ENCODE measurements at regions not wholly inside any gene's neighbourhood (a gene's known extent, or its start where the extent isn't known, plus 50 kb on each side); places are given as distances from the start of the nearest gene placed in this dataset.

- no peak for DNase-seq (ENCODE audit: low read depth in 2 of 2)
These were observed 207.2 kb upstream of the GBE1 start for GRCh38 chr3:81968658-81969057.

DNA sequence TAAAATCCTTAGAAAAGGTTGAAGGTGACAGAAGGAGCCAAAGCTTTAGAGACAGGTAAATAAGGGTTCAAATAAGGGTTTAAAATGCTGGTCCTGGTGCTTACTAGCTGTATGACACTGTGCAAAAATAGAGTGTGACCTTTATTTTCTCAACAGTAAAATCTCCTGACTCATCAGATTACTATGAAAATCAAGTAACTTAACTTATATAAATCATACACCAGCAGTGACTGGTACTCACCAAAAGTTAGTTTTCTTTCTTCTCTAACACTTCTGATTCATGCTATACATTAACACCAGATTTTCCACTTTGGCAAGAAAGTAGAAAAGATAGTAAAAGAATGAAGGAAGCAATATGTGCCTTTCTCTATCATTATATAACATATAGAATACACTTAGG is 205.9 kb upstream of the GBE1 start:
- DNase-seq (ENCODE audit: low read depth in 2 of 2): no peak

DNA sequence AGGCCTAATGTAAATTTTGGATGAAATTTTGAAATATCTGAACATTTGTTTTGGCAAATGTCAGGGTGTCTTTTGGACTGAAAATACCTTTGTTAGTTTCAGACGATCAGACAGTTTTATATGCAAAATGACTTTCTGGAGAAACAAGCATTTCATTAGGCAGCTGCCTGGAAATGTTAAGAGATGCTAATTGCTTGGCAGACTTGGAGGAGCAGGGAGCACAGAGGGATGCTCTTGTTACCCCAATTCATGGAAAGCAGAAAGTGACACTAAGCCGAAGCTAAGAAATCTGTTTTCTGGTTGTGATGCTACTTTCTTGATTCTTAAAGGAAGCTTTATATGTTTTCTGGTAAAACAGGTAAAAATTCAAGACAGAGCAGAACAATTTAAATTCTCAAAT is 204.3 kb upstream of the GBE1 start:
- no peak for DNase-seq (ENCODE audit: low read depth in 2 of 2)

DNA sequence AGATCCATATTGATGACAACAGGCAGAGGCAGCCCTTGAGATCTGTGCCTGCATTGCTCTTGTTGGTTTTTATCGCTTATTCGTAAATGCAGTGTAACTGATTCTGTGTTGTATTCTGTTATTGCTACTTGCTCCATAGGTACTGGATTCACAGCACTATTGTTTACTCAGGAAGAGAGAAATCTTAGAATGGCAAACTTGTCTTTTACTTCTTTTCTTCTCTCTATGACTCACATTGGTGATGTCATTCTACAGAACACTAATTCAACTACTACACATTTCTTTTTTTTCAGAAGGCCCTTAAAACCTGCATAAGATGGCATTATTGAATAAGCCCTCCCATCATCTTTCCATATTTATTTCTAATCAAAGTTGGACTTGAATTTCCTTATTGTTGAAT is 201.0 kb upstream of the GBE1 start:
- no peak for DNase-seq (ENCODE audit: low read depth in 2 of 2)

DNA sequence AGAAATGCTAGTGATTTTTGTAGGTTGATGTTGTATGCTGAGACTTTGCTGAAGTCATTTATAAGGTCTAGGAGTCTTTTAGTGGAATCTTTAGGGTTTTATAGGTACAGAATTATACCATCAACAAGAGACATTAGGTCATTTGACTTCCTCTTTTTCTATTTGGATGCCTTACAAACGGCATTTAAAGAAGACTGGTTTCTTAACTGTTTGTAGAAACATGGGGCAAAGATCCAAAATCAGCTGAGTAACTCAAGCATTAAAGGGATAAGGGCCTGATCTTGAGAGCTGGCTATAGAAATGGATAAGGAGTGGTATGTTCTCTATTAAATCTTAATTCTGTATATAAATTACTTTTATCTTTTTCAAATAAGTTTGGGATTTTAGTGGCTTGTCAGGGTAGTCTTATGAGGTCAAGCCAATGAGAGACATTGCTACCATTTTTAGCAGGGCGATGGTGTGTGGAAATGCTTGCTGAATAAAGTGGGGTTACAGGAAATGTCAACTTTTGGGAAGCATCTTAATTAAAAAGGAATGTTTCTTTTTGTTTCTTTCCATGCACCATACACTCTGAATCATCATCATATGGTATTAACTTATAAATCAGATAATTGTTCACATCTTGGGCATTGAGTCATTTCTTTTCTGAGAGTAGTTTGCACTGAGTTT is 197.7 kb upstream of the GBE1 start:
- DNase-seq (ENCODE audit: low read depth in 2 of 2): no peak

GRCh38 chr3:81955878-81956277 is 194.4 kb upstream of the GBE1 start:
- no peak for DNase-seq (ENCODE audit: low read depth in 2 of 2)

DNA sequence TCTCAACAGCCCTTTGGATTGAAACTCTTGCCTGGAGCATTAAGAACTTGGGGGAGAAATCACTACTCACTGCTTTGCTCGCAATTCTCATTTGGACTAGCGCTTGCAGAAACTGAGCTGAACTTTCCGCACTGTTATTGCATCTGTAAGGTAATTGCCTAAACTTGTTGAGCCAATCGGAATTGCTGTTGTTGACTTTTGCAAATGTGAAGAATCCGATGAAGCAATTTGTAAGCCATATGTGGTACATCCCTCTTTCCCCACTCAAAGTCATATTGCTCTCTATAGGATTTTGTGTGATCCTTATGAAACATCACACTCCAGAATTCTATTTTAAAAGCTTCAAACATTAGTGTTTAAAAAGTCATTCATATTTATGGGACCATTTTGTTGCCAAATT is 191.7 kb upstream of the GBE1 start:
- DNase-seq (ENCODE audit: low read depth in 2 of 2): no peak

DNA sequence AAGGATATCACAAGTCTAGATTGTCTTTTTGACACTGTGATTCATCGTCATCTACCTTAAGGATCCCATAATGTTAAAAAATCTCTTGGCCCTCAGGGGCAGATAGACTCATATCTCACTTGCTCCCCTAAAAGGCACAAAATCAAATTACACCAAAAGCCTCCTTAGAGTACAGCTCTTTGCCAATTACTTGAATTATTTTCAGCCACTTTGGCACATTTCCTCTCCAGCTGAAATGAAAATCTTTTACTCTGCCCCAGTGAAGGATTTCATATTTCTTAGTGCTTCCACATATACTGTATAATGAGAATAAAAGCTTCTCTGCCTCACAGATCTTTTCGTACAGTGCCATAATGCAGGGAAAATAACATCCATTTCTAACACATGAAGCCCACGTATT is 190.7 kb upstream of the GBE1 start:
- DNase-seq (ENCODE audit: low read depth in 2 of 2): no peak

GRCh38 chr3:81951636-81952035 is 190.2 kb upstream of the GBE1 start:
- no peak for DNase-seq (ENCODE audit: low read depth in 2 of 2)

- DNase-seq (ENCODE audit: low read depth in 2 of 2): no peak
These were observed 189.7 kb upstream of the GBE1 start for GRCh38 chr3:81951106-81951505.

- DNase-seq (ENCODE audit: low read depth in 2 of 2): no peak
These were observed 185.9 kb upstream of the GBE1 start for GRCh38 chr3:81947359-81947758.

GRCh38 chr3:81938681-81939080 is 177.2 kb upstream of the GBE1 start:
- DNase-seq (ENCODE audit: low read depth in 2 of 2): no peak

- DNase-seq (ENCODE audit: low read depth in 2 of 2): no peak
These were observed 175.4 kb upstream of the GBE1 start for GRCh38 chr3:81936817-81937216.

- no peak for DNase-seq (ENCODE audit: low read depth in 2 of 2)
These were observed 171.2 kb upstream of the GBE1 start for GRCh38 chr3:81932681-81933080.

- no peak for DNase-seq (ENCODE audit: low read depth in 2 of 2)
These were observed 170.1 kb upstream of the GBE1 start for GRCh38 chr3:81931265-81932251.

GRCh38 chr3:81929697-81930096 is 168.3 kb upstream of the GBE1 start:
- no peak for DNase-seq (ENCODE audit: low read depth in 2 of 2)

- no peak for DNase-seq (ENCODE audit: low read depth in 2 of 2)
These were observed 166.4 kb upstream of the GBE1 start for GRCh38 chr3:81927811-81928210.

DNA sequence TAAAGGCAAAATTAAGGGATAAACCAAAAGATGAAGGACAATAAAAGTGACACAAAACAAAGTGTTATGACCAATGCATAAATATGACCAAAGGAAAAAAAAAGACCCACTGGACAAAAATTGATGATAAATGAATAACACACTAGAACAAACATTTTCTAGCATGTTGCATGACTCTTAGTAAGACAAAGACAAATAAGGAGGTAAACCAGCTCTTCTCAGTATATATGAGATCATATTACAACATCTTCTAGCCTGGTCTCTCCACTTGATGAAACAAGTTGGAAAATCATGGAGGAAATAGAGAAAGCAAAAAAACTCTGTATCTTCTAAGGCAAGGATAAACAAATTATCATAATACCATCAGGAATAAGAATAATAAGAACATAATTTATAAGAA is 163.9 kb upstream of the GBE1 start:
- no peak for DNase-seq (ENCODE audit: low read depth in 2 of 2)

DNA sequence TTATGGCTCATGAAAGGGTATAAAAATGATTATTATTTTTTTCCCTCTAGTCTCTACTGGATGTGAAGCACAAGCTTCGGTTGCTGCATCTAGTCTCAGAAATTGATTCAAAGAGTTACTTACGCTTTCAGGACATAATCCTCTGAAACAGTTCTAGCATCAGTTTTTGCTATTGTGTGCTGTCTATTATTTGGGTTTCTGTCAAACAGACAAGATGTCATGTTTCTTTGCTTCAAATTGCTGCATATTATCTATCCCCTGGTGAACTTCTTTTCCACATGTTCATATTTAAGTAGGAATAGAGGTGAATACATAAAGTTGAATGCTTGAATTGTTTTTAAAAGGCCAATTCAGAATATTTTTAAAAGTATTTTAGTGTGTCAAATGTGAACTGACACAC is 161.6 kb upstream of the GBE1 start:
- no peak for DNase-seq (ENCODE audit: low read depth in 2 of 2)

DNA sequence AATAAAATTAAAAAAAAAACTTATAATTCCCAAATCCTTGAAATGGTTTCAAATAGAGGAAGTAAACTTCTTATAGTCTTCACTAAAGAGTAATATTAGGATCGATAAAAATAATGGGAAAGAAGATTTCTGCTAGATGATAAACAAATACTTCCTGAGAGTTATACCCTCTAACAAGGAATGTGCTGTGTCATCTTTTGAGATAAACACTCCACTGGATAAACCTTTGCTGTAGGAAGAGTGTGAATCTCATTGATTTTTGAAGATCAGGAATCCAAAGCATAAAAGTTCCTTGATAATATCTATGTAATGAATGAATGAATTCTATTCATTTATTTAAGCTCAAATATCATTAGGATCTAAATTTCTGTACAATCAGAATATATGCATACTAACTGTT is 161.0 kb upstream of the GBE1 start:
- no peak for DNase-seq (ENCODE audit: low read depth in 2 of 2)

DNA sequence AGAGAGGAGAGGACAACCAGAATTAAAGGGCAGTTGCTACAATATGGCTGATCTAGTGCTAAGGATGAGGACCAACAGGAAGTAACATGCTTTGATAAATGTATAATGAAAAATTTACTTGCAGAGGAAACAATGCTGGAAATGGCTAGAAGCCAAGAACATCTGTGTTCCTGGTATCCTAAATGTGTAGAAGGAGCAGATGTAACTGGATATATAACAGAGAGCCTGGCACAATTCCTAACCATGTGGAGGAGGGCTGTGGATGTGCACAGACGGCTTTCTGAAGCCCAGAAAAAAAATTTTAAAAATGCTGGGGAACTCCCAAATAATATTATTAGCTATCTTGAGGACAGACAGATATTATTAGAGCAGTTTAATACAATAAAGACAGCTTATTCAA is 159.4 kb upstream of the GBE1 start:
- DNase-seq (ENCODE audit: low read depth in 2 of 2): no peak

DNA sequence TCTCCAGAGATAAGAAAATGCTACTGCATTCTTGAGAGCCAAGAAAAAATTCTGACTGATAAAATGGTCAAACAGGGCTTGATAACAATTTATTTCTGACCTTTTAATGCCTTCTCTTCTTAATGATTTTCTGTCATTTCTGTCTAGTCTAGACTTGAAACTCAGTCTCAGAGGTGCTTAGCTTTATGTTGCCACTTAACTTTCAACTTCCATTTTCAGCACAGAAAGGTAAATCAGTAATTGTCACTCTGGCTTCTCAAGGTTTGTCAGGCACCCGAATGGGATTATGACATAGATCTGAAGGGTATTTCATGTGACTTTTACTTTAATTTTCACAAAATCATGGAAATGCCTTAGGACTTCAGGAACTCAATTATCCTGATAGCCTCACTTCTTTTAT is 155.4 kb upstream of the GBE1 start:
- DNase-seq (ENCODE audit: low read depth in 2 of 2): no peak

Data from stimulated activated CD8-positive, alpha-beta memory T cell treated with anti-CD3 and anti-CD28 coated beads, Interleukin-2, amount 100 ng/mL, for 48 hours (primary cell).